HEK293 (cell line): ENCODE measurements at regions not wholly inside any gene's neighbourhood (a gene's known extent, or its start where the extent isn't known, plus 50 kb on each side); places are given as distances from the start of the nearest gene placed in this dataset.

Experiments
- CTCF ChIA-PET: fragments of 350-600 bp; formaldehyde crosslinking; extraction: SDS; loops from one replicate; lab custom pipeline; 2021; ENCODE audit warnings: antibody characterized with exemption; lab: Yijun Ruan, JAX
- POLR2A ChIA-PET: fragments of 300-600 bp; formaldehyde crosslinking; extraction: SDS; loops from one replicate; lab custom pipeline; 2020; ENCODE audit warnings: antibody characterized with exemption, inconsistent platforms; lab: Yijun Ruan, JAX
- H3K27ac ChIP-seq: fragments of 200-500 bp; sonication (Bioruptor generic); 2 replicates; pipeline ENCODE4 v1.5.1; 2014; ENCODE audit warnings: low read depth, low read length, control low read depth, inconsistent platforms; ENCODE audit errors: extremely low read depth
- H3K36me3 ChIP-seq, 2 experiments: fragments of 200-500 bp in 1 of 2; sonication (Bioruptor generic) in 1 of 2; 1 replicate in 1 of 2; 2 replicates in 1 of 2; pipeline ENCODE4 v1.5.1; 2014 to 2017; ENCODE audit warnings: inconsistent platforms in 2 of 2, low read length in 2 of 2; ENCODE audit not compliant: control insufficient read depth in 2 of 2, insufficient read depth in 1 of 2
- H3K4me1 ChIP-seq: fragments of 200-500 bp; sonication (Bioruptor generic); 2 replicates; pipeline ENCODE4 v1.5.1; 2014; ENCODE audit warnings: mild to moderate bottlenecking, low read length, inconsistent platforms; ENCODE audit not compliant: control insufficient read depth, insufficient read depth
- H3K4me3 ChIP-seq: 2 replicates; pipeline ENCODE4 v1.5.1; 2011; ENCODE audit warnings: low read depth, mild to moderate bottlenecking, control low read depth, low read length, moderate library complexity
- H3K9me3 ChIP-seq: fragments of 200-500 bp; sonication (Bioruptor generic); 2 replicates; pipeline ENCODE4 v1.5.1; 2014; ENCODE audit warnings: low read depth, low read length, inconsistent platforms; ENCODE audit not compliant: control insufficient read depth, insufficient read depth
- BCL6B ChIP-seq: fragments of 450-650 bp; formaldehyde crosslinking; IDR thresholded peaks from 2 replicates; pipeline ENCODE4 v1.5.1; 2017; ENCODE audit warnings: missing biosample characterization, missing genetic modification characterization
- GLIS1 ChIP-seq: fragments of 450-650 bp; formaldehyde crosslinking; IDR thresholded peaks from 2 replicates; pipeline ENCODE4 v1.5.1; 2016; ENCODE audit warnings: missing biosample characterization, missing genetic modification characterization
- IKZF3 ChIP-seq: fragments of 450-650 bp; IDR thresholded peaks from 2 replicates; pipeline ENCODE4 v1.5.0; 2018; ENCODE audit warnings: missing biosample characterization, mild to moderate bottlenecking, missing genetic modification characterization, moderate library complexity
- KLF7 ChIP-seq: fragments of 450-650 bp; formaldehyde crosslinking; IDR thresholded peaks from 2 replicates; pipeline ENCODE4 v1.5.1; 2016; ENCODE audit warnings: missing biosample characterization, missing genetic modification characterization, borderline replicate concordance
- SCRT2 ChIP-seq: fragments of 450-650 bp; formaldehyde crosslinking; IDR thresholded peaks from 2 replicates; pipeline ENCODE4 v1.5.1; 2016; ENCODE audit warnings: missing biosample characterization, missing genetic modification characterization
- ZBTB10 ChIP-seq: fragments of 450-650 bp; formaldehyde crosslinking; IDR thresholded peaks from 2 replicates; pipeline ENCODE4 v1.5.1; 2016; ENCODE audit warnings: missing biosample characterization, missing genetic modification characterization
- ZBTB11 ChIP-seq: fragments of 450-650 bp; formaldehyde crosslinking; conservative IDR thresholded peaks from 2 replicates; pipeline ENCODE4 v1.5.1; 2016; ENCODE audit warnings: low read depth, missing biosample characterization, missing genetic modification characterization
- ZNF324 ChIP-seq: fragments of 450-650 bp; formaldehyde crosslinking; IDR thresholded peaks from 2 replicates; pipeline ENCODE4 v1.5.1; 2016; ENCODE audit warnings: missing biosample characterization, missing genetic modification characterization
- ZNF362 ChIP-seq: fragments of 450-650 bp; formaldehyde crosslinking; IDR thresholded peaks from 2 replicates; pipeline ENCODE4 v1.5.1; 2016; ENCODE audit warnings: missing biosample characterization, missing genetic modification characterization
- ZNF404 ChIP-seq: fragments of 450-650 bp; formaldehyde crosslinking; IDR thresholded peaks from 2 replicates; pipeline ENCODE4 v1.5.1; 2017; ENCODE audit warnings: missing biosample characterization, missing genetic modification characterization
- ZNF449 ChIP-seq: fragments of 450-650 bp; formaldehyde crosslinking; IDR thresholded peaks from 2 replicates; pipeline ENCODE4 v1.5.1; 2017; ENCODE audit warnings: missing biosample characterization, mild to moderate bottlenecking, missing genetic modification characterization, moderate library complexity
- ZNF488 ChIP-seq: fragments of 450-650 bp; formaldehyde crosslinking; IDR thresholded peaks from 2 replicates; pipeline ENCODE4 v1.5.1; 2016; ENCODE audit warnings: missing biosample characterization, missing genetic modification characterization
- ZNF600 ChIP-seq: fragments of 450-650 bp; formaldehyde crosslinking; IDR thresholded peaks from 2 replicates; pipeline ENCODE4 v1.5.1; 2016; ENCODE audit warnings: missing biosample characterization, missing genetic modification characterization
- ZNF701 ChIP-seq: fragments of 450-650 bp; formaldehyde crosslinking; IDR thresholded peaks from 2 replicates; pipeline ENCODE4 v1.5.1; 2016; ENCODE audit warnings: missing biosample characterization, missing genetic modification characterization

- no peaks in the 10 kb centered on the region for H3K9me3 ChIP-seq
- H3K36me3 ChIP-seq: no peaks in the 10 kb centered on the region
- H3K27ac ChIP-seq: no peak overlapping the region
- ChIA-PET POLR2A (no interaction called here), CTCF (interaction anchor here (0.5 to 1.8 kb wide), 6 partner anchors 8 to 732 kb away, joined by 3 to 8 read pairs (median 3); no protein-coding TSS in a partner anchor)
- TF ChIP-seq KLF7 (tag by site-specific recombination): no peak
- TF ChIP-seq ZNF701 (tag by site-specific recombination): no peak
- TF ChIP-seq SCRT2 (tag by site-specific recombination): no peak
- TF ChIP-seq ZNF362 (tag by site-specific recombination): no peak
- TF ChIP-seq BCL6B: no peak
- no peak for TF ChIP-seq GLIS1 (tag by site-specific recombination)
- no peak for TF ChIP-seq ZNF600 (tag by site-specific recombination)
- no peak for TF ChIP-seq ZNF324 (tag by site-specific recombination)
- no peak for TF ChIP-seq ZBTB11 (tag by site-specific recombination)
- no peak for TF ChIP-seq ZNF449 (tag by site-specific recombination)
- TF ChIP-seq IKZF3 (tag by site-specific recombination): no peak
- TF ChIP-seq ZNF404 (tag by site-specific recombination): no peak
- no peak for TF ChIP-seq ZNF488
- TF ChIP-seq ZBTB10 (tag by site-specific recombination): no peak
- no peak overlapping the region for H3K4me3 ChIP-seq
- H3K4me1 ChIP-seq: peaks cover 10% of the 10 kb centered on the region
Observed at GRCh38 chr11:92388380-92388779, 163.8 kb downstream of the FAT3 start.
